CD14-positive monocyte (primary cell): ENCODE measurements at regions not wholly inside any gene's neighbourhood (a gene's known extent, or its start where the extent isn't known, plus 50 kb on each side); places are given as distances from the start of the nearest gene placed in this dataset.

Experiments used
- DNase-seq, 3 donors: peaks; one replicate each; pipeline ENCODE4 v3.0.0-alpha.2; 2011 to 2022
- H2AFZ ChIP-seq: 2 replicates; pipeline ENCODE4 v1.6.0; 2012; ENCODE audit warnings: mild to moderate bottlenecking, low read depth, low read length, inconsistent platforms; ENCODE audit not compliant: insufficient read depth, poor library complexity, severe bottlenecking
- H3K27ac ChIP-seq, 2 donors: 1 replicate in 1 of 2; 2 replicates in 1 of 2; pipeline ENCODE4 v1.5.1; 2012 to 2013; ENCODE audit warnings: low read length in 2 of 2, control low read depth in 1 of 2, inconsistent platforms in 1 of 2, low read depth in 1 of 2, mild to moderate bottlenecking in 1 of 2
- H3K27me3 ChIP-seq, 2 donors: one replicate each; pipeline versions ENCODE4 v1.6.0 to v1.6.1; 2011 to 2013; ENCODE audit warnings: low read length in 2 of 2; ENCODE audit not compliant: control insufficient read depth in 2 of 2, insufficient read depth in 2 of 2
- H3K36me3 ChIP-seq, 2 donors: replicated peaks in 1 of 2; 1 replicate in 1 of 2; 2 replicates in 1 of 2; pipeline versions ENCODE4 v1.5.1 to v1.6.1; 2012 to 2013; ENCODE audit warnings: low read length in 2 of 2, control low read depth in 1 of 2, inconsistent platforms in 1 of 2, mild to moderate bottlenecking in 1 of 2; ENCODE audit not compliant: insufficient read depth in 2 of 2, control insufficient read depth in 1 of 2
- H3K4me1 ChIP-seq, 2 donors: 1 replicate in 1 of 2; 2 replicates in 1 of 2; pipeline versions ENCODE4 v1.5.1 to v1.6.1; 2012 to 2013; ENCODE audit warnings: low read length in 2 of 2, control low read depth in 1 of 2, inconsistent platforms in 1 of 2, mild to moderate bottlenecking in 1 of 2, moderate library complexity in 1 of 2; ENCODE audit not compliant: insufficient read depth in 2 of 2, control insufficient read depth in 1 of 2
- H3K4me2 ChIP-seq: replicated peaks from 2 replicates; pipeline ENCODE3; 2012; ENCODE audit warnings: low read length, moderate library complexity, mild to moderate bottlenecking; ENCODE audit not compliant: poor library complexity, severe bottlenecking; ENCODE audit errors: extremely low read depth
- H3K4me3 ChIP-seq, 3 experiments: fragments of 200-600 bp in 1 of 3; sonication (generic) in 1 of 3; replicated peaks in 1 of 3; 1 replicate in 2 of 3; 2 replicates in 1 of 3; pipeline ENCODE4 v1.5.1; 2011 to 2013; ENCODE audit warnings: low read length in 3 of 3, mild to moderate bottlenecking in 3 of 3, control low read depth in 2 of 3, low read depth in 2 of 3, inconsistent platforms in 1 of 3, moderate library complexity in 1 of 3
- H3K79me2 ChIP-seq: 2 replicates; pipeline ENCODE4 v1.6.0; 2012; ENCODE audit warnings: mild to moderate bottlenecking, control low read depth, inconsistent platforms, low read length, moderate library complexity; ENCODE audit not compliant: insufficient read depth
- H3K9ac ChIP-seq: 2 replicates; pipeline ENCODE4 v1.6.0; 2017; ENCODE audit warnings: low read length, mild to moderate bottlenecking; ENCODE audit not compliant: insufficient read depth, poor library complexity, severe bottlenecking
- H3K9me3 ChIP-seq, 2 donors: replicated peaks in 1 of 2; 1 replicate in 1 of 2; 2 replicates in 1 of 2; pipeline versions ENCODE4 v1.5.1 to v1.6.1; 2012 to 2013; ENCODE audit warnings: low read length in 2 of 2, control low read depth in 1 of 2; ENCODE audit not compliant: control insufficient read depth in 1 of 2, insufficient read depth in 1 of 2
- H4K20me1 ChIP-seq: 2 replicates; pipeline ENCODE4 v1.6.0; 2012; ENCODE audit warnings: mild to moderate bottlenecking, low read length, control low read depth, moderate library complexity; ENCODE audit not compliant: insufficient read depth
- H3K27ac Mint-ChIP-seq, 7 donors: one replicate each; pipeline ENCODE4 v1.8.0; 2020; ENCODE audit warnings: mild to moderate bottlenecking in 7 of 7, mixed read lengths in 7 of 7, moderate library complexity in 6 of 7, inconsistent platforms in 2 of 7
- H3K27me3 Mint-ChIP-seq, 3 donors: one replicate each; pipeline ENCODE4 v1.8.0; 2021 to 2022; ENCODE audit warnings: low read depth in 3 of 3, mild to moderate bottlenecking in 3 of 3, mixed read lengths in 3 of 3, moderate library complexity in 3 of 3, inconsistent platforms in 1 of 3
- H3K36me3 Mint-ChIP-seq, 2 donors: one replicate each; pipeline ENCODE4 v1.8.0; 2020; ENCODE audit warnings: mixed read lengths in 2 of 2, inconsistent platforms in 1 of 2, mild to moderate bottlenecking in 1 of 2
- H3K4me1 Mint-ChIP-seq: one replicate; pipeline ENCODE4 v1.8.0; 2020; ENCODE audit warnings: mild to moderate bottlenecking, mixed read lengths
- H3K4me3 Mint-ChIP-seq, 2 donors: one replicate each; pipeline ENCODE4 v1.8.0; 2020; ENCODE audit warnings: mild to moderate bottlenecking in 2 of 2, mixed read lengths in 2 of 2, moderate library complexity in 1 of 2
- H3K9me3 Mint-ChIP-seq, 7 donors: one replicate each; pipeline ENCODE4 v1.8.0; 2020 to 2022; ENCODE audit warnings: mixed read lengths in 7 of 7, mild to moderate bottlenecking in 6 of 7, moderate library complexity in 6 of 7, inconsistent platforms in 2 of 7
- CTCF ChIP-seq: fragments of 200-600 bp; IDR thresholded peaks from one replicate; pipeline ENCODE4 v1.8.0; 2022; ENCODE audit warnings: antibody characterized with exemption, mild to moderate bottlenecking
- WGBS: methylation state at CpG from one replicate; pipeline ENCODE4 v1.1.5; 2013; ENCODE audit warnings: missing lambda C conversion rate; ENCODE audit not compliant: insufficient coverage; 5-methylcytosine and 5-hydroxymethylcytosine counted together
- intact Hi-C, 2 donors: fragments of 100-400 bp; cut with micrococcal nuclease; formaldehyde crosslinking; loops; one replicate each; pipeline versions ENCODE4 v1.15.0 to v1.15.1; 2023

- no peaks in the 10 kb centered on the region for H3K4me1 ChIP-seq
- no peak overlapping the region for H3K4me3 Mint-ChIP-seq
- H3K4me1 Mint-ChIP-seq = no peaks in the 10 kb centered on the region
Measured at GRCh38 chr2:120810639-120811038, 75.0 kb downstream of the GLI2 start.

GRCh38 chr2:120812866-120813265 lies 77.2 kb downstream of the GLI2 start:
- Mint-ChIP-seq H3K4me3 (no peak overlapping the region), H3K4me1 (no peaks in the 10 kb centered on the region), H3K27ac (no peak overlapping the region), H3K27me3 (peaks cover 5 to 8% (median 6%) of the 10 kb centered on the region in 3 donors), H3K9me3 (peaks cover 0 to 2% (median 2%) of the 10 kb centered on the region in 7 donors), H3K36me3 (no peaks in the 10 kb centered on the region)
- no peaks in the 10 kb centered on the region for H3K79me2 ChIP-seq
- H4K20me1 ChIP-seq = no peaks in the 10 kb centered on the region
- no peaks in the 10 kb centered on the region for H3K27me3 ChIP-seq
- no peak overlapping the region for H2AFZ ChIP-seq
- 94% methylated on average over 8 of the region's 9 CpGs for WGBS
- intact Hi-C loops = no loop called here
- H3K9me3 ChIP-seq = no peaks in the 10 kb centered on the region
- no peak overlapping the region for H3K9ac ChIP-seq
- no peak overlapping the region for H3K4me3 ChIP-seq
- no peak for DNase-seq
- no peaks in the 10 kb centered on the region for H3K4me1 ChIP-seq
- H3K27ac ChIP-seq = no peak overlapping the region
- H3K4me2 ChIP-seq = no peak overlapping the region
- no peaks in the 10 kb centered on the region for H3K36me3 ChIP-seq
- TF ChIP-seq CTCF = no peak

More at GRCh38 chr2:120810639-120811038, 75.0 kb downstream of the GLI2 start:
- no peak overlapping the region for H3K9ac ChIP-seq
- no peak for DNase-seq
- Mint-ChIP-seq H3K36me3 (no peaks in the 10 kb centered on the region), H3K27ac (no peak overlapping the region), H3K27me3 (peaks cover 4 to 8% (median 5%) of the 10 kb centered on the region in 3 donors), H3K9me3 (peaks cover 0 to 2% (median 0%) of the 10 kb centered on the region in 7 donors)
- H3K27me3 ChIP-seq = no peaks in the 10 kb centered on the region
- intact Hi-C loops = no loop called here
- WGBS = 98% methylated on average over 10 of the region's 10 CpGs
- no peaks in the 10 kb centered on the region for H3K79me2 ChIP-seq
- no peak overlapping the region for H3K4me3 ChIP-seq
- no peaks in the 10 kb centered on the region for H4K20me1 ChIP-seq
- H3K27ac ChIP-seq = no peak overlapping the region
- no peak for TF ChIP-seq CTCF
- H3K9me3 ChIP-seq = no peaks in the 10 kb centered on the region
- H2AFZ ChIP-seq = no peak overlapping the region
- no peaks in the 10 kb centered on the region for H3K36me3 ChIP-seq
- H3K4me2 ChIP-seq = no peak overlapping the region
